GM12892 (cell line): ENCODE measurements at regions not wholly inside any gene's neighbourhood (a gene's known extent, or its start where the extent isn't known, plus 50 kb on each side); places are given as distances from the start of the nearest gene placed in this dataset.

Experiments used
- POLR2A ChIP-seq: IDR thresholded peaks from 2 replicates; pipeline ENCODE4 v1.6.1; 2011; ENCODE audit warnings: low read depth, low read length, control low read depth
- POLR2AphosphoS5 ChIP-seq: IDR thresholded peaks from 2 replicates; pipeline ENCODE4 v1.6.1; 2011; ENCODE audit warnings: low read depth, low read length, control low read depth
- TAF1 ChIP-seq: IDR thresholded peaks from 2 replicates; pipeline ENCODE4 v1.6.1; 2011; ENCODE audit warnings: low read depth, mild to moderate bottlenecking, control low read depth, low read length, borderline replicate concordance

GRCh38 chr1:229065613-229066012 is 205.3 kb upstream of the RAB4A start:
- no peak for TF ChIP-seq POLR2AphosphoS5
- no peak for TF ChIP-seq TAF1
- no peak for TF ChIP-seq POLR2A
